Hematopoietic multipotent progenitor cell treated with erythropoietin and hydrocortisone succinate and interleukin-3 and kit ligand, for 15 days (in vitro differentiated cells): ENCODE measurements at regions not wholly inside any gene's neighbourhood (a gene's known extent, or its start where the extent isn't known, plus 50 kb on each side); places are given as distances from the start of the nearest gene placed in this dataset.
"Not testable (repeated sequence)": the region's sequence is repeated elsewhere in the genome, so short reads cannot be mapped to it uniquely, and the experiment has no call there.

ENCODE experiments used
- DNase-seq: peaks from one replicate; pipeline ENCODE4 v3.0.0-alpha.2; 2015; ENCODE audit warnings: low spot score

DNA sequence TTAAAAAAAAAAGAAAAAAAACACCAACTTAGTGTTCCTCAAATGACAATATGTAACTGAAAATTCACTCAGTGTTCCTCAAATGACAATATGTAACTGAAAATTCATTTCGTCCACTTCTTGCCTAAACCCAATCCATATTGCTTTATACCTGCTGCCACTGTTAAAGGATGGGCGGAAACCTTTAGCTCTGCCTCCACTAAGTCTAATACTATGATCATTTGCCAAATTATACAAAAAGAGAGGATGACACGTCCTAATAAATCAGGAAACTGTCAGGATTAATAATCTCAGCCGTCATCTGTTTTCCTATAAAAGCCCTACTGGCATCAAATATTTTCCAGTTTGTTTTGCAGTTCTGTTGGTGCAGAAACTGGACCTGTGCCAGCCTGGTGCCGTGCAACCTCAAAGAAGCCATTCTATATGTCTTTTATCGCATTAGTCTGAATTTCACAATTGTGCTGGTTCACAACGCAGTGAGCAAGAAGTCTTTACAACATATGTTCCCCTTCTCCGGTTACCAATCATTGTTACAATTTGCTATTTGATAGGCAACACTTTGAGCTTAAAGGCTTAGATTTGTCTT lies 160.4 kb upstream of the KCNH8 start:
- DNase-seq: no peak

DNA sequence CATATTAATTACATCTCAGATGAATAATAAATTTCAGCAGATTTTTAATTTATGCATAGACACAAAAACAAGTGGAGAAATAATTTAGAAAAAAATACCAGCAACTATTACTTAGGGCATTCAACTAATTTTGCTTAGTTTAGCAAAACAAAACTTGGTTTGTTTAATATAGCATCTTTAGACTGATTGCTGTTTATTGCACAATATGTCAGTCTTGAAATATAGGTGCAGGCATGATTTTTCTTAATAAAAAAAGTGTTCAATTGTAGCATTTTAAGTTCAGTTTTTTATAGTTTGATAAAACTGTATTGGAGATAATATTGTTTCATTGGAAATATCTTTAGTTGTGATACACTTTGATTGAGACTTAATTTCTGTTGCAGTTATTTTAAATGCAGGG lies 161.2 kb upstream of the KCNH8 start:
- no peak for DNase-seq

- no peak for DNase-seq
Observed at GRCh38 chr3:18982920-18983319, 165.4 kb upstream of the KCNH8 start.

- not testable (repeated sequence) for DNase-seq
Observed at GRCh38 chr3:18976102-18976501, 172.2 kb upstream of the KCNH8 start.

GRCh38 chr3:18968120-18968519 lies 180.2 kb upstream of the KCNH8 start:
- DNase-seq: no peak

- DNase-seq: no peak
Observed at GRCh38 chr3:18965781-18966180, 182.5 kb upstream of the KCNH8 start.

- no peak for DNase-seq
Observed at GRCh38 chr3:18964640-18965039, 183.7 kb upstream of the KCNH8 start.

DNA sequence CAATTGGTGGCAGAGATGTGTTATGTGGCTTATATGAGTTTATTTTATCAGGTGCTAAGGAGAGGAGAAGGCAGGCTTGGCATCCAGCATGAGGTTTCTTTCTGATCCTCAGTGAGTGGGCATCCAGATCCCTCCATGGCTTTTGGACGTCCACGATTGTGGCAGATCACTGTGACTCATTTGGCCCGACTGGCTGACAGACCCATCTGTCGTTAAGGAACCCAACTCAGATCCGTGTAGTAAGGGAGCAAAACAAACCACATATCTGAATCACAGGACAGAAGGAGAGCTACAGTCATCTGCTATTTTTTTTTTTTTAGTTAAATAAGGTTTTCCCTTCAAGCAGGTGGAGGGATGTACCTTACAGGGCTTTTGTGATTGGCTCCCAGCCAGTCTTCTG lies 197.0 kb upstream of the KCNH8 start:
- no peak for DNase-seq

GRCh38 chr3:18946524-18946923 lies 201.8 kb upstream of the KCNH8 start:
- no peak for DNase-seq

GRCh38 chr3:18937574-18937973 lies 210.7 kb upstream of the KCNH8 start:
- DNase-seq: no peak

DNA sequence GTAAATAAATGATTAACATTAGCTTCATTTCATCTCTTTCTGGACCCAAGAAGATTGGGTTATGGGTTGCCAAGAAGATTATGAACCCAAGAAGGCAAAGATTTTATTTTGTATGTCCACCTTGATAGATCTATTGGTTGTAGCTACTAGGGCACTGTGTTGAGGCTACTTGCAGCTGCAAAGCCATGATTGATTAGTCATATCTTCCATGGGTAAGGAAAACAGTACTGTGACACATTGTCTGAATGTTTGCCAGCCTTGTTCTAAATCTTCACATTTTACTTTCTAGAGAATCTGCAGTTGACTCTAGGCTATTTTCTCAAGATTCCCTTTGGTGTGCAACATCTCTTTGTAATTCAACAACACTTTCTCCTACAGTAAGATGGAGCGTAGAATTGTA lies 229.2 kb upstream of the KCNH8 start:
- no peak for DNase-seq

- no peak for DNase-seq
Observed at GRCh38 chr3:18917923-18918322, 230.4 kb upstream of the KCNH8 start.

GRCh38 chr3:18902081-18902793 lies 246.1 kb upstream of the KCNH8 start:
- no peak for DNase-seq

DNA sequence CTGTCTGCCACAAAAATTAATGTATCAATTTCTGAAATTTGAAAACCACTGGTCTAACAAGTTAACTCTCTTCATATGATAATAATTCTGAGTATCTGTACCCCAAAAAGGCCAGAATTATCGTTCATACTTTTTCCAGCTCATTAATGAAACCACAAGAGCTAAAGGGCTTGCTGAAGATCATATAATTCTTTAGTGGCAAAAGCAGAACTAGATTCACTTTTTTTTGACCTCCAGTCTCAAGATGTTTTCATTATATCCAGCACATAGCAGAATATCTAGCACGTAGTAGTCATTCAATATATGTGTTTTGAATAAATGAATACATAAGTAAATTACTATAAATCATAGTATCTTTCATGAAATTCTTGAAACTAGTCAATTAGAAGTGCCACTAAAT lies 246.7 kb upstream of the KCNH8 start:
- no peak for DNase-seq

- no peak for DNase-seq
Observed at GRCh38 chr3:18900994-18901393, 247.3 kb upstream of the KCNH8 start.

DNA sequence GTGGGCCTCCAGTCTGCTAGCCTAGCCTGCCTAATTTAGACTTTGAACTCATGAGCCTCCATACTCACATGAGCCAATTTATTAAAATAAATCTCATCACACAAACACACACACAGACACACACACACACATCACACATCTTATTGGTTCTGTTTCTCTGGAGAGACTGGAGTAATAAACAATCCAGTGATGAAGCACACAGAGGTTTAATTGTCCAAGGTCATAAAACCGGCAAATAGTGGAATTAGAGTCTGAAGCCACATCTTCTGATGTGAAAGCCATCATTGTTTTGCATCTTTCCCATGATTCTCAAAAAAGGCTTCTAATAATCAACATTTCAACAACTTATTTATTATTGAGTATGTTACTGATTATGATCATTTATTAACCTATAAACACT lies 249.4 kb upstream of the KCNH8 start:
- DNase-seq: no peak

GRCh38 chr3:18892756-18893155 lies 255.6 kb upstream of the KCNH8 start:
- no peak for DNase-seq

- no peak for DNase-seq
Observed at GRCh38 chr3:18892047-18892446, 256.3 kb upstream of the KCNH8 start.

DNA sequence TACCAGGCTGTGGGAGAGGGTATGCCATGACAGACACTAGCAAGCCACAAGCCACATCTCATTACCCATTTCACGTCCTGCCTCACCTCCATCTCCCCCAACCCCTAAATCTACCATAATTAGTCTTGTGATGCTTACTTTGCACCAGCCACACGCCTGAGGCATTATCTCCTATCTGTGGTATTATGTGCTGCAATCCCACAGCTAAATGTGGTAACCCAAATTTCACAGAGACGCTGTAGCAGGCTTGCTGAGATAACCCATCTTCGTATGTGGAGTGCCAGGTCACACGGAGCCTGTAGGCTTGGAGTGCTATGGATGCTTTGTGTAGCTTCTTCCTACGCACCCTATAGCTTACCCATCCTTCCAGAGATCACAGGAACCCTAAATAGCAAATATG lies 256.7 kb upstream of the KCNH8 start:
- no peak for DNase-seq

DNA sequence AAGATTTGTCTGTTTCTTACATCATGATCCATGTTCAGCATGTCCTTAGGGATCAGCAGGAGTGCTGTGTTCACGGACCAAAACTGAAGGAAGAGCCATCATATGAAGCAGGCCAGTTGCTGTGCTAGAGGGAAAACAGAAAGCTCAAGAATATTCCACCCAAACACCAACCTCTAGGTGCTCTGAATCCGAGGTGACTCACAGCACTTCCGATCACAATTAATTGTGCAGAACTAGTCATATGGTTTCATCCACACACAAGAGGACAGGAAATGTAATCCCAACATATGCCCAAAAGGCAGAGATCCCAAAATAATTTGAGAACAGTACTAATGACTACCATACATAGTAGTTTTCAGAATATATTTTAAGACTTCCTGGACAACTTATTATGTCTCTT lies 257.9 kb upstream of the KCNH8 start:
- DNase-seq: no peak

DNA sequence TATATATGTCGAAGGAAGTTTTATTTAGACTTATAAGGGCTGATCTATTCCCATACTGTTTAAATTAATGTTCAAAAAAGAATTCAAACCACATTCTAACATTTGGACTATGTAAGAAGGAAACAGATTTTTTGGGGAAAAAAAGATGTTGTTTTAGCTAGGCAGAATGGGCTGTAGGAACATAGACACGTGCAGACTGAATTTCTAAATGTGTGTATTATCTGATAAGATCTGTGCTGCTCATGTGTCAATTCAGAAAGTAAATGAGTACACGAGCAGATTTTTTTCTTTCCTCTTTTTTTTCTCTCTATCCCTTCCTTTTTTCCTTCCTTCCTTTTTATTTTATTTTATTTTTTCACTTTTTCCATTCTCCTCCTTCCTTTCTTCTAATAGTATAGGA lies 259.5 kb upstream of the KCNH8 start:
- no peak for DNase-seq

- DNase-seq: no peak
Observed at GRCh38 chr3:18888370-18888769, 259.9 kb upstream of the KCNH8 start.

- no peak for DNase-seq
Observed at GRCh38 chr3:18886331-18886730, 262.0 kb upstream of the KCNH8 start.

GRCh38 chr3:18885612-18886011 lies 262.7 kb upstream of the KCNH8 start:
- DNase-seq: no peak
